HUES48 (cell line): ENCODE measurements at regions not wholly inside any gene's neighbourhood (a gene's known extent, or its start where the extent isn't known, plus 50 kb on each side); places are given as distances from the start of the nearest gene placed in this dataset.

ENCODE experiments used
- H3K27ac ChIP-seq: one replicate; pipeline ENCODE4 v1.7.0; 2013; ENCODE audit warnings: low read depth, low read length, inconsistent platforms
- H3K27me3 ChIP-seq: 2 replicates; pipeline ENCODE4 v1.6.1; 2013; ENCODE audit warnings: mild to moderate bottlenecking, low read length; ENCODE audit not compliant: control insufficient read depth, insufficient read depth
- H3K36me3 ChIP-seq: 2 replicates; pipeline ENCODE4 v1.6.1; 2013; ENCODE audit warnings: low read length; ENCODE audit not compliant: control insufficient read depth, insufficient read depth
- H3K4me1 ChIP-seq: 2 replicates; pipeline ENCODE4 v1.6.1; 2013; ENCODE audit warnings: mild to moderate bottlenecking, low read length; ENCODE audit not compliant: control insufficient read depth, insufficient read depth
- H3K4me3 ChIP-seq: 2 replicates; pipeline ENCODE4 v1.5.1; 2013; ENCODE audit warnings: mild to moderate bottlenecking, low read depth, low read length
- H3K9ac ChIP-seq: 2 replicates; pipeline ENCODE4 v1.6.1; 2013; ENCODE audit warnings: mild to moderate bottlenecking, low read depth, low read length, moderate library complexity
- H3K9me3 ChIP-seq: 2 replicates; pipeline ENCODE4 v1.6.1; 2013; ENCODE audit warnings: low read length; ENCODE audit not compliant: control insufficient read depth, insufficient read depth

- Histone ChIP-seq H3K36me3 (no peaks in the 10 kb centered on the region), H3K9me3 (no peaks in the 10 kb centered on the region), H3K4me1 (peaks cover 9% of the 10 kb centered on the region; the same call in 1 of the 2 replicates), H3K27ac (no peak overlapping the region), H3K27me3 (no peaks in the 10 kb centered on the region), H3K4me3 (no peak overlapping the region), H3K9ac (no peak overlapping the region)
Measured at GRCh38 chr4:126956184-126956897, 676.4 kb upstream of the INTU start.

GRCh38 chr4:126957556-126957955, 675.2 kb upstream of the INTU start:
- no peak overlapping the region for H3K4me3 ChIP-seq
- H3K4me1 ChIP-seq: peaks cover 9% of the 10 kb centered on the region; the same call in 1 of the 2 replicates
- H3K9ac ChIP-seq: no peak overlapping the region
- no peaks in the 10 kb centered on the region for H3K36me3 ChIP-seq
- no peaks in the 10 kb centered on the region for H3K27me3 ChIP-seq
- H3K27ac ChIP-seq: no peak overlapping the region
- no peaks in the 10 kb centered on the region for H3K9me3 ChIP-seq

GRCh38 chr4:126957987-126958386, 674.8 kb upstream of the INTU start:
- Histone ChIP-seq H3K4me3 (no peak overlapping the region), H3K27me3 (no peaks in the 10 kb centered on the region), H3K36me3 (no peaks in the 10 kb centered on the region), H3K4me1 (peaks cover 9% of the 10 kb centered on the region; the same call in 1 of the 2 replicates), H3K27ac (no peak overlapping the region), H3K9me3 (no peaks in the 10 kb centered on the region), H3K9ac (no peak overlapping the region)

- H3K36me3 ChIP-seq: no peaks in the 10 kb centered on the region
- no peaks in the 10 kb centered on the region for H3K9me3 ChIP-seq
- H3K27me3 ChIP-seq: no peaks in the 10 kb centered on the region
- no peak overlapping the region for H3K9ac ChIP-seq
- no peak overlapping the region for H3K4me3 ChIP-seq
- H3K4me1 ChIP-seq: peaks cover 9% of the 10 kb centered on the region; the same call in 1 of the 2 replicates
- no peak overlapping the region for H3K27ac ChIP-seq
Measured at GRCh38 chr4:126958482-126958881, 674.3 kb upstream of the INTU start.

- Histone ChIP-seq H3K36me3 (no peaks in the 10 kb centered on the region), H3K4me3 (no peak overlapping the region), H3K27ac (no peak overlapping the region), H3K27me3 (no peaks in the 10 kb centered on the region), H3K4me1 (peaks cover 9% of the 10 kb centered on the region; the same call in 1 of the 2 replicates), H3K9ac (no peak overlapping the region), H3K9me3 (no peaks in the 10 kb centered on the region)
Measured at GRCh38 chr4:126959056-126959745, 673.6 kb upstream of the INTU start.

GRCh38 chr4:126960760-126961159, 672.0 kb upstream of the INTU start:
- no peak overlapping the region for H3K9ac ChIP-seq
- H3K27me3 ChIP-seq: no peaks in the 10 kb centered on the region
- H3K9me3 ChIP-seq: no peaks in the 10 kb centered on the region
- peaks cover 9% of the 10 kb centered on the region; the same call in 1 of the 2 replicates for H3K4me1 ChIP-seq
- H3K36me3 ChIP-seq: no peaks in the 10 kb centered on the region
- no peak overlapping the region for H3K27ac ChIP-seq
- H3K4me3 ChIP-seq: no peak overlapping the region

GRCh38 chr4:126961661-126962060, 671.1 kb upstream of the INTU start:
- no peak overlapping the region for H3K9ac ChIP-seq
- no peak overlapping the region for H3K4me3 ChIP-seq
- H3K9me3 ChIP-seq: no peaks in the 10 kb centered on the region
- H3K27me3 ChIP-seq: no peaks in the 10 kb centered on the region
- H3K27ac ChIP-seq: no peak overlapping the region
- peaks cover 9% of the 10 kb centered on the region; the same call in 1 of the 2 replicates for H3K4me1 ChIP-seq
- H3K36me3 ChIP-seq: no peaks in the 10 kb centered on the region

GRCh38 chr4:126965877-126966276, 666.9 kb upstream of the INTU start:
- H3K9me3 ChIP-seq: no peaks in the 10 kb centered on the region
- no peak overlapping the region for H3K4me3 ChIP-seq
- H3K27me3 ChIP-seq: no peaks in the 10 kb centered on the region
- H3K36me3 ChIP-seq: no peaks in the 10 kb centered on the region
- H3K27ac ChIP-seq: no peak overlapping the region
- H3K4me1 ChIP-seq: no peaks in the 10 kb centered on the region
- no peak overlapping the region for H3K9ac ChIP-seq

- Histone ChIP-seq H3K36me3 (no peaks in the 10 kb centered on the region), H3K4me1 (no peaks in the 10 kb centered on the region), H3K4me3 (no peak overlapping the region), H3K9me3 (no peaks in the 10 kb centered on the region), H3K9ac (no peak overlapping the region), H3K27ac (no peak overlapping the region), H3K27me3 (no peaks in the 10 kb centered on the region)
Measured at GRCh38 chr4:126969360-126970235, 663.2 kb upstream of the INTU start.

- Histone ChIP-seq H3K9me3 (no peaks in the 10 kb centered on the region), H3K27ac (no peak overlapping the region), H3K27me3 (no peaks in the 10 kb centered on the region), H3K36me3 (no peaks in the 10 kb centered on the region), H3K4me1 (0 out of 2 replicates have a peak, but pooled peaks cover 3% of the 10 kb centered on the region), H3K4me3 (no peak overlapping the region), H3K9ac (no peak overlapping the region)
Measured at GRCh38 chr4:126973201-126973600, 659.6 kb upstream of the INTU start.
